CD4-positive, alpha-beta T cell treated with Interleukin-4 for 4 hours (primary cell): ENCODE measurements at regions not wholly inside any gene's neighbourhood (a gene's known extent, or its start where the extent isn't known, plus 50 kb on each side); places are given as distances from the start of the nearest gene placed in this dataset.
"Not testable (repeated sequence)": the region's sequence is repeated elsewhere in the genome, so short reads cannot be mapped to it uniquely, and the experiment has no call there.

Experiments used
- DNase-seq: peaks from one replicate; pipeline ENCODE4 v3.0.0-alpha.2; 2020

DNA sequence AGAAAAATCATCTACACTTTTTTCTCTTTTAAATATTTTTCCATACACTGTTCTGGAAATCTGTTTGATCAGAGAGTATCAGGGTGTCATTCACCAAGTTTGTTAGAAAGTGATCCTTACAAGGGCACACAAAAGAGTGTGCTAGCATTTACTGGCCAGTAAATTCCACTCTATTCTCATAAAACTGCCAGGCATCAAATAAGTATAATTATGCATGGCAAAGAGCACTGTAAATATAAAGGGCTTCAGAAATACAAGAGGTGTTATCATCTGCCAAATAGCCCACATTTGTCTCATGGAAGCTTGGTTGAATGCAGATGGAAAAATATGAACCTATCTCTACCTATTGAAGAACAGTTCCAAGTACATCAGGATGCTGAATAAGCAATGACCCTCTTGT, 847.3 kb upstream of the ACVR2A start:
- no peak for DNase-seq

DNA sequence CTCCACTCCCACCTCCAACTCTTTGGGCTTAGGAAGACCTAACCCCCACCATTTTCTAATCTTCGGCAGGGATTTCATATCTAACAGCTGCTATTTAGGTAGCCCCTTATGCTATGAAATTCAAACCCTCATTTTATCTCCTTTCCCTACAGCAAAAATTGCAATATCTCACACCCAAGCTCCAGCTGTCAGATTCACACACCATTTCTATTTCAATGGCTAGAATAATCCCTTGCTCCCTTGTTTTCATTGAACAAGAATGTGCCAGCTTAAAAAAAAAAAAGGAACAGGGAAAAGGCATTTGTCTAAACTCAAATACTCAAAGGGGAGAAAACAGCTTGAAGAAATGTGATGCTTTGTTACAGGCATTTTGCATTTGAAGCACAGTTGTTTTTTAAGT, 850.6 kb upstream of the ACVR2A start:
- no peak for DNase-seq

DNA sequence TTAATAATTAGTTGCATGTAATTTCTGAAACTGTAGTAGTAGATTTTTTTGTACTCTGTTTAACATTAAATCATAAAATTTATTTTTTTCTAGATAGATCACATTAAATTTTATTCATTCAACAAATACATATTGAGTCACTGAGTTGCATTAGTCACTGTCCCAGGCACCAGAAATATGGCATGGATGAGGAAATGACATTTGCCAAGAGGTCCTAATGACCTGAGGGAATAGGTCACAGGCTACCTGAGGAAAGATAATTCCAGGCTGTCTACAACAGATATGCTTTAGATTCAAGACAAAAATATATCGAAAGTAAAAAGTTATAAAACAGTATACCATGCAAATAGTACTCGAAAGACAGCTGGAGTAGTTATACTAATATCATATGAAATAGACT, 852.4 kb upstream of the ACVR2A start:
- no peak for DNase-seq

DNA sequence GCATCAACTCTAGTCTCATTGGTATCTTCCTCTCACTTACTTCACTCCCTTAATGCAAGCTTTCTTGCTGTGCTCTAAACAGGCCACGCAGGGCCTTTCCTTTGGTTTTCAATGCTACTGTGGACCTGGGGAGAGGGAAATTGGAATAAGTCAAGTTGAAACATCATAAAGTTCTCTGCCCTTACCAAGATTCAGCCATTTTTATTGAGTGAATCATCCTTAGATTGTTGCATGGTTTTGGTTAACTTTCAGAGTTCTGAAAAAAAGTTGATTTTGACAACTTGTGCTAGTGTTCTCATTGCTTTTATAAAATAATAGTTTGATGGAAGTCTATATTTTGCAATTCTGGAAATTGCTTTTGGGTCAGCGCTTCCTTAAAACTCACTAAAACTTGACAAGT, 852.8 kb upstream of the ACVR2A start:
- DNase-seq, result no peak

DNA sequence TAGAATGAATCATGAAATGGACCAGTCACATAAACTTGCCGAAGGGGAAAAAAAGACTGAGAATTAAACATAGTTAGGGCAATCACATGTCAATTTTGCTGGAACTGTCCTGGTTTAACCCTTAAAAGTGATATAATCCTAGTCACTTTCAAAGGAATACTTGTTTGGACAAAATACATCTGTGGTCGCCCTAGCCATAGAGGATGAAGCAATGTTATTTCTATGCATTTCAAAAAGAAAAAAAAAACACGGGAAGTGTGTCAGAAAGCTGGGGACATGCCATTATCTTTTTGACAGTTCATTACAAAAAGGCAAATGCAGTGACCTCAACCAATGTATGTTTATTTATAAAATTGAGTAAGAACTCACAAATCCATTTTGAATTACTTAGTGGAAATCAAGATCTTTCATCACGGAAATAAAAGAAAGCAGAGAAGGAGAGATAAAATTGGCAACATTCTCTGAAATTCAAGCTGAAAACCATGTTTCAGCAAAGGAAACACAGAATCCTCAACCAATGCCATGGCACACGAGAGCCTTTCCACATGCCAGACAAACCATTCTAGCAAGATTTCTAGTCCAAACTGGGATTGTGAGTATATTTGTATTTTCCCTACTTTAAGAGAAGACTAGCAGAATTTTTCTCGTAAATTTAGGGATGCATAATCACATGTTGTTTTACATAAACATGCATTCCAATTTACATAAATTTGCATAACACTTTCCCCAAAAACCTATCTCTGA, 854.3 kb upstream of the ACVR2A start:
- DNase-seq, result no peak

DNA sequence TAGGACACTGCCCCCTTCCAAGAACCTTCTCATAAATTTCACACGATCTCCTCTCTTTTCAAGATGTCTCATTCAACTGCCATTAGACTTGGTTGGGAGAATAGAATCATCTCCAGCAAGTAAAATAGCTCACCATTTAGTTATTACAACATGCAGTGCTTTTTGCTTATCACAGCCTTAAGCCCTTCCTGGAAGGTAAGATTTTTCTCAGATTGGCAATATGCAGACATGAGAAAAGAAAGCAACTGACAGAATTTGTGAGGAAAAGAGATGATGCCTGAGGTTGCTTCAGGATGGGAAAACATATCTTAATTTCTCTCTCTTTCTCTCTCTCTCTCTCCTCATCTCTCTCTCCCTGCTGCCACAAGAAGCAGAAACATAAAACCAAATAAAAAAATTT, 855.1 kb upstream of the ACVR2A start:
- DNase-seq, result no peak

DNA sequence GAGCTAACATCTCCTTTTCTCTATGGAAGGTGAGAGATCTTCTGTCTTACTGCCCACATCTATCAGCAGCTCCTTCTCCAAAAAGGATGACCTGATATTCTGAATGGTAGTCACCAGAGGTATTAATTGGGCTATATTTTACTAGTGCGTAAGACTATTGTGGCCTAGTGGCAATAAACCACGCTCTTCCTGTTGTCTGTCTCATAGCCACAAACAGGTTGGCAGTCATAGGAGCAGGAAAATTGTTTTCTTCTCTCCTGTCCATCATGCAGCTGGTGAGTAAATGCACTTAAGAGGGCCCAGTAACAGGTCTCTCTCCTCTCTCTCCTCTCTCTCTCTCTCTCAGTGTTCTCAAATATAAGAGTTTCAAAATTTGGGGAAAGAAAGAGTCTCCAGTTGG, 856.8 kb upstream of the ACVR2A start:
- DNase-seq, result no peak

DNA sequence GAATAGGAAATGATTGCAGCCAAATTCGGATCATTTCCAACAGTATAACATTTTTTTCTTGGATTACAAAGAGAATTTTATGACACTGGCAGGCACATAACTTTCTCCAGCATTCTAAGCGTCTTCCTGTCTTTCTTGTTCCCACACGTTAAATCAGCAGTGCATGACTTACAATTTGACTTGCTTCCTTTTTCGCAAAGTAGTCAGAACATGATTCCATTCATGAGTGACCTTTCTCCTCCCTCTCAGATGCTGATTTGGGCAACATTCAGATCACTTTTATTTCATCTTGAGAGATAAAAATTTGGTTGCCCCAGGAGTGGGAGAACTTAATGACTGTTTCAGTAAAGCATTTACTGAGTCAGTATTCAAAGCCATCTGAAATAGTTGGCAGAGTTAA, 858.7 kb upstream of the ACVR2A start:
- no peak for DNase-seq

DNA sequence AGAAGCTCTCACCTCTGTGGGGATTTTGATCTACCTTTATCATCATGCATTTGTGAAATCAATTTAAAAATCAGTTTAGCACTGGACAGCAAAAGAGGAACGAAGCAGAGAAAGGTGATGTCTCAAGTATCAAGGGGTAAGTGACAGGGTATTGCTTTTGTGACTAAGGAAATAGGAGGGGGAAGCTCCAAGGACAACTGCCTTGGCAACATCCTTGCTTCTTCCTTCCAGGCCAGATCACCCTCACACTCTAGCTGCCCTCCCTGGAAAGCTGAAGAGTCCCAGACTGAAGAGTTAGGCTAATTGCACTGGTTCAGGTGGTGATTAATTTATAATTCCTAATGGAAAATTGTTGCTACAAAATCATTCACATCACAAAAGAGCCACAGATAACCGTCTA, 859.1 kb upstream of the ACVR2A start:
- no peak for DNase-seq

DNA sequence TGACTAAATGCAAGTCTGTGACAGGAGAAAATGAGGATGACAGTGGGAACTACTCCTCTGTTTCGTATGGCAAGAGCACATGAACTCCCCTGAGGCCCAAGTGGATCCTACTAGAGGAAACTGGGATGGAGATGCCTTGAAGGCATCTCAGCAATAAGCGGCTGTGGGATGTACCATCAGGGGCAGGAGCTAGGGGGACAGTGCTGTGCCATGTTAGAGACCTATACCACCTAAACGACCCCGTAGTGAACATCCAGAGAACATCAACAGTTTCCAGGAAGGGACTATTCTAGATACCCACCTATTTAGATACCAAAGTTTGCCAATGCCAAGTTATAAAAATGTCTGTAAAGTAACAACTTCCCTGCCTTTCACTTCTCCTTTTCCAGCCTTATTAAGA, 860.8 kb upstream of the ACVR2A start:
- no peak for DNase-seq

DNA sequence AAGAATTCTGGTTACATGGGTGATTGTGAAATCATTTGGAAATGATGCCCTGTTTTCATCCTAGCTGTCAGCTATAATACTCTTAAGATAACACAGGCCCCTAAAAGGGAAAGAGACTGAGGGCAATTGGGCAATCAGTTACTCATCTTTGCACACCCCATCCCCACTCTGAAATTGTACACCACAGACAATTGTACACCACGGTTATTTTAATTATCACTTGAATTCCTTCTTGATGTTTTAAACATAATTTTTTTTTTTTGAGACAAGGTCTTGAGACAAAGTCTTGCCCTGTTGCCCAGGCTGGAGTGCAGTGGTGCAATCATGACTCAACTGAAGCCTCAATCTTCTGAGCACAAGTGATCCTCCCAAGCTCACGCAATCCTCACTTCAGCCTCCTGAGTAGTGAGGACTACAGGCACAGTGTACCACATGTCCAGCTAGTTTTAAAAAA, 862.4 kb upstream of the ACVR2A start:
- DNase-seq, result no peak

DNA sequence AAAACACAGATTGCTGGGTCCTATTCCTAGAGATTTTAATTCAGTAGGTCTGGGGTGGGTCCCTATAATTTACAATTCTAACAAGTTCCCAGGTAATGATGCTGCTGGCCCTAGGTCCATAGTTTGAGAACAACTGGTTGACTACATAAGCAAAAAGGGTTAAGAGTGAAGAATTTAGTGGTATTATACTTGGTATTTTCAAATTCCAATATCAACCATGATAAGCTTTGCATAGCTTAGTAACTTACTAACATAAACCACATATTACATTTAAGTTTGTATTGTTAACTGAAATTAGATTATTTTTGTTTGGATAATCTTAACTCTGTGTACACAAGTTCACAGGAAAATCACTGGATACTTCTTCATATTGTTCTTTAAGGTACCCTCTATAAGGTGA, 862.9 kb upstream of the ACVR2A start:
- DNase-seq, result no peak

DNA sequence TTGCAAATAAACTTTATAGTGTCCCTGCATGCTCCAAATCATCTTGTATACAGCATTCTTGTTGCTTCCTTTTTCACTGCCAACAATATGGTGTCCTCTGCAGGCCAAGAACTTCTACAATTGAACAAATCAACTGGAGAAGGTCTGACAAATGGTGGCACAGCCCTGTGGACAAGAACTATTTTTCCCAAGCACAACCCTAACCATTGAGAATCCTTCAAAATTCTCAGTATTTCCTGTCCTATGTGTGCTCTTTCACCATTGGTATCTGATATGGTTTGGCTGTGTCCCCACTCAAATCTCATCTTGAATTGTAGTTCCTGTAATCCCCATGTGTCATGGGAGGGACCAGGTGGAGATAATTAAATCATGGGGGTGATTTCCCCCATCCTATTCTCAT, 865.1 kb upstream of the ACVR2A start:
- DNase-seq, result no peak

DNA sequence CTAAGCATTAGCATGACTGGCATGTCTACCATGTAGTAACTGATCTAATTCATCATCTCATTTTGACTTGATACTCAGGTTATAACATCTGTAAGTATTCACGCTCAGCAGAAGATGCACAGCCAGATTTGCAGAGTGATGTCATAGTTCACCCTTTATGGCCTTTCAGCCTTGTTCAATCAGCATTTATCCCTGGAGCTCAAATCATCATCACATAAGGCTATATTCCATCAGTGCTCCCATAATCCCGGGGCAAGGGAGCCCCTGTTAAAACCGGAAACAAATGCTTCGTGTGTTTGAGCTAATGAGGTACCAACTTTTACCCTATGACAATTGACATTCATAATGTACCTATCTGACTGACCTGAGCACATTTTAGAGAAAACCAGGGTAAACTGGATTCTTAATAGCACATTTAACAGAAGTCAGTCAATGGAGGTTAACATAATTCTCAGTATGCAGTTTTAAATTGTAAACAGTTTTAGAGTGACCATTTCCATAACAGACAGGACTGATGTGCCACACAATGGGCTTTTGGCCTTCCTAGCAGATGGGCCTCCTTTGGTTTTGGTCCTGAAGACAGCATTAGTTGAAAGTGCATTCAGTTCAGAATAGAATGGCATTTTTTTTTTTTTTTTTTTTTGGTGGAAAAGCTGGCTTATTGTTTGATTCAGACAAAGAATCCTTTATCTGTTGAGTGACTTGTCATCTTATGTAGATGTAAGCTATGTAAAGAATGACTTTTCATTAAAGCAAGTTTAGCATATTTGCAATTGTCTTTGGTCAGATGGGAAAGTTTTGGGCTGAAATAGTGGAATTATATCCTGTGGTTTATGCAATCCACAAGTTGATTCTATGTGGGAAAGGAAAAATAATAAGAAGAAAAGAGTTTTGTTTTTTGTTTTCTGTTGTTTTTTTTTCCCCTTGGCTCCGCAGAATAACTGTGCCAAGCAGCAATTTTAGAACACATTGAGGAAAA, 866.0 kb upstream of the ACVR2A start:
- DNase-seq, result no peak

DNA sequence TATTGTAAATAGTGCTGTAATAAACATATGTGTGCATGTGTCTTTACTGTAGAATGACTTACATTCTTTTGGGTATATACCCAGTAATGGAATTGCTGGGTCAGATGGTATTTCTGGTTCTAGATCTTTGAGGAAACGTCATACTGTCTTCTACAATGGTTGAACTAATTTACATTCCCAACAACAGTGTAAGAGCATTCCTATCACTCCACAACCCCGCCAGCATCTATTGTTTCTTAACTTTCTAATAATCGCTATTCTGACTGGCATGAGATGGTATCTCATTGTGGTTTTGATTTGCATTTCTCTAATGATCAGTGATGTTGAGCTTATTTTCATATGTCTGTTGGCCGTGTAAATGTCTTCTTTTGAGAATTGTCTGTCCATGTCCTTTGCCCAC, 873.8 kb upstream of the ACVR2A start:
- DNase-seq, result not testable (repeated sequence)

DNA sequence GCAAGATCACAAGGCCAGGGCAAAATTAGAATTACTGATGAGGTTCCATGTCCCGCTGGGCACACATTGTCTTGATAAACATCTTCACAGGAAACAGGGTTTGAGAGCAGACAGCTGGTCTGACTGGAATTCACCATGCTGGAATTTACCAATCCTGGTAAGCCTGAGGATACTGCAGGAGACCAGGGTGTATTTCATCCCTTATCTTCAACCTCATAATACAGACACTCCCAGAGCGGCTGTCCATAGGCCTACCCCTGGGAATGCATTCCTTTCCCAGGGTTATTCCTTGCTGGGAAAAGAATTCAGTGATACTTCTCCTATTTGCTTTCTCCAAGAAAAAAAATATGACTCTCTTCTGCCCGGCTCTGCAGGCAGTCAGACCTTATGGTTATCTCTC, 875.1 kb upstream of the ACVR2A start:
- not testable (repeated sequence) for DNase-seq

DNA sequence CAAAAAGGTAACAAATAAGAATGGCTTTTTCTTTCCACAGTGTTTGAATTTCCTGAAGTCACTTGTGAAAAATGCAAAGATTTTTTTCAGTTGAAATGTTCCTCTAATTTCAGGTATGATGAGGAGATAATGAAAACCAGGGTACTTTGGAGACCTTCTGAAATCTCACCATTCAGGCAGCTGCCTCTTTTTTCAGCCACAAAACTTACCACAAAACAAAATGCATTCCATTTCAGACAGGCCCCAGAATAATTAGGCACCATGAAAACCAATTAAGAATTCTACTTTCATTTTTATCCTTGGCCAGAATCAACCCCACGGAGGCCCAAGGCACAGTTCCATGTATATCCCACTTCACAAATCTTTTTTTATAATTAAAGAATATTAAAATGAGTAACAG, 880.3 kb upstream of the ACVR2A start:
- no peak for DNase-seq

DNA sequence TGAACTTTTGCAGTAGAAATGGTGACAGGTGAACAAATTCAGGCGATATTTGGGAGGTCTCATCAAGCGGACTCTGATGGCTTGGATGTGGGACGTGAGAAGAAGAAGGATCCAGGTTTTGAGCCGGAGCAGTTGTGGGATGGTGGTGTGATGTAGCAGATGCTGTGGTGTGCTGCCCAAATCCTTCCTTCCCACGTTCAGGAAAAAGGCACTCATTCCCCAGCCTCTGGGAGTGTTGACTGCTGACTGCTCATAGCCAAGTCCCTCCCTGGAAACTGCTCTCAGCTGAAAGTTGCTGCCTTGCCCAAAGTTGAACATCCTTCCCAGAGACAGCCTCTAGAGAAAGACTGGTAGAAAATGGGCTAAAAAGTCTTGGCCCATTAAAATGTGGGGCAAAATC, 890.3 kb upstream of the ACVR2A start:
- DNase-seq, result no peak

DNA sequence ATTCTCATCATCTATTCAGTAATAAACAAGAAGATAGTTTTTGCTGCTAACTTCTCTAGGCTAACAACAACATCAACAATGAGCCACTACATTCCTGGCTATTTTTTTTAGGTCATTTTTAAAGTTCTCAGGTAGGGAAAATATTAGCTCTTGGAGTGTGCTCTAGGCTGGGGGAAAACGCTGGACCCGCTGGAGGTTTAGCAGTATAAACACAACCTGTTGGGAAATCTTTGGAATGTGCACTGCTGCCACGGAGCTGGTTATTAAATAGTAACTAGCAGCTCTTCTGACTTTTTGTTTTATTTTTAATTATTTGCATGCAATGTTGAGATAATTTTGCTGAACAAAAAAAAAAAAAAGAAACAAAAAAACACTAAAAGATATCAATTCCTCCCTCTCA, 892.1 kb upstream of the ACVR2A start:
- no peak for DNase-seq

DNA sequence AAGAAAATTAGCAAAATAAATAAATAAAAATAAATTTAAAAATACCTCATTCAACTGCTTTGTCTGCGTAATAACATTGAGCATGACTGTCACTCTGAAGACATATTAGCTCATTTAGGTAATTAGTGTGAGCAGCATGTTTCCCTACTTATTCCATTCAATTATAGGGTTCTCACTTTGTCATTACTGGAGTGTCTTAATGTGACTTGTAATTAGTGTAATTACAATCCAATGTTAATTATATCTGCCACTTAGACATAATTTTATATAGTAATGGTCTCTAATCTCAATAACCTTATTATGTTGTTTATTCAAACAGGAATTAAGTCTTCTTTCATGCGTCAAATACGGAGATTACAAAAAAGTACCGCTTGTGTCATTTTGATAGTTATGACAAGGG, 893.9 kb upstream of the ACVR2A start:
- no peak for DNase-seq

DNA sequence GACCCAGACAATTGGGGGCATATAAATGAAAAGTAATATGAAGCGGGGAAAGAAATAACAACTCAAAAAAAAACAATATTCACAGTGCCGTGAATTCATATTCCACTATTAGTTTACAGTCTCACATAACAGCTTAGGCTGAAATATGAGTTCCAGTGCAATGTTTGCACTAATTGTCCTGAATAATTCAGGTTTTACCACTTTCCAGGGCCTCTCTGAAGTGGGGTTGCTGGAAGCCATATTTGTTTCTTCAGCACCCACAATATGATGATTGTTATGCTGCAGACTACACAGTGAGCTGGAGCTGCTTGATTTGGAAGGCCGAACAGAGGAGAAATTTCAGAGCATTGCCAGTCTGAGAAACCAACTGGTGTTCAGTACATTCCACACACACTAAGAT, 894.5 kb upstream of the ACVR2A start:
- DNase-seq, result no peak

DNA sequence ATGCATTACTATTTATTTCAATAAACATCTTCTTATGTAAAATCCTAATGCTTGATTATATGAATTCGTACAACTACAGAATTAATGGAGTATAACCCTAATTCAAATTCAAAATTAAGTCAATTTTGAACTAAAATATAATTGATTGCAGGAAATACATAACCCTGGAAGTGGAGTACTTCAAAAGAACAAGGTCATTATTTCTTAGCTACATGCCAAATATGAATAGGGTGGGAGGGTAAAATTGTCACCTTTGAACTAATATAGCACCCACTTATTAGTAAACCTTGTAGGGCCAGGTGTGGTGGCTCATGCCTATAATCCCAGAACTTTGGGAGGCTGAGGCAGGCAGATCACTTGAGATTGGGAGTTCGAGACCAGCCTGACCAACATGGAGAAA, 895.4 kb upstream of the ACVR2A start:
- DNase-seq, result no peak

DNA sequence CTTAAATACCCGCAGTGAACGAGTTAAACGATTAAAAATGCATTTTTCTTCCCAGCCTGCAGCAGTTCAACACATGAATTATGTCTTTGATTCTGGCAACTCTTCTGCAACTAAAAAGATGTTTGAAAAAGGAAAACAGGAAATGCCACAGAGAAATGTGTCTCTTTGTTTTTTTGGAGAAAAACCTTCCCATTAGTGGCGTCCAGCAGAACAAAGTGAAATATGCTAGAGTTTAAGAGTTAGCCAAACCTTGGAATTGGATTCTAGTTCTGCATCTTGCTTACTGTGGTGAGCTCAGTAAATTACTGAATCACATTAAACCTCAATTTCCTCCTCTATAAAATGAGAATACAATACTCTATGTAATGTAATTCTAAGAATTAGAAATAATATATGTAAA, 900.2 kb upstream of the ACVR2A start:
- no peak for DNase-seq

DNA sequence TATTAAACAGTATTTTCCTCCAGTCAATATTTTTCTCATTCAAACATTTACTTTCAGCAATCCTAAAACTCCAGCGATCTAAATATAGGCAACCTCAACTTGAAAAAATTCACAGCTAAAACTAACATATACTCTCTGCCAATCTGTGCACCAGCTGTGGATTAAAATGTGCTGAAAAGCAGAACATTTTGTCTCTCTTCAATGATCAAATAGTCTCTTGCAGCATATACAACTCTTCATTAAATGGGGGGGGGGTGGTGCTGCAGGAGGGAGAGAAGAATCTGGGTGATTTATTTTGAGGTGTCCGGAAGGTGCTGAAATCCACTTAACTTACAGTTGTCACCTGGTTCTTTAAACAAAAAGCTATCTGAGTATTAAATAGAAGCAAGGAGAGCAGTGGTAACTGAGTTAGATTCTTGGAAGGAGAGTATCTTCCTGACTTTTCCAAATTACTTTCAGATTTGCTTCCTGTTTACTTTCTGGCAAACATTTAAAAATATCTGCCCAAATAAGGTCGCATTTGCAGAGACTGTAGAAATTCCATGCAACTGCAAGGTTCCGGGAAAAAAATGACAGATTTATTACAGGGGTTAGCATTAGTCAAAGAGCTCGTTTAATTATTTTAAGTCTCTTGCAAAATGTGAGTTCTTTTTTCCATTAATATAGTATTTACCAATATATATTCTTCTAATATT, 904.7 kb upstream of the ACVR2A start:
- no peak for DNase-seq
